Esophagus muscularis mucosa (tissue), 4 donors: ENCODE measurements at regions not wholly inside any gene's neighbourhood (a gene's known extent, or its start where the extent isn't known, plus 50 kb on each side); places are given as distances from the start of the nearest gene placed in this dataset.

Source experiments
- DNase-seq: peaks from one replicate; pipeline ENCODE4 v3.0.0-alpha.2; 2017; ENCODE audit errors: extremely low spot score
- H3K27ac ChIP-seq, 4 donors: fragments of 200-600 bp; sonication (generic); replicated peaks in 1 of 4; 1 replicate in 3 of 4; 2 replicates in 1 of 4; pipeline ENCODE4 v1.5.1; 2016 to 2019; ENCODE audit warnings: mild to moderate bottlenecking in 1 of 4
- H3K27me3 ChIP-seq, 4 donors: fragments of 200-600 bp; sonication (generic); one replicate each; pipeline versions ENCODE4 v1.5.1 to v1.6.0; 2016 to 2019
- H3K36me3 ChIP-seq, 4 donors: fragments of 200-600 bp; sonication (generic); one replicate each; pipeline ENCODE4 v1.5.1; 2016 to 2019
- H3K4me1 ChIP-seq, 4 donors: fragments of 200-600 bp; sonication (generic); one replicate each; pipeline ENCODE4 v1.5.1; 2016 to 2019
- H3K4me3 ChIP-seq, 4 donors: fragments of 200-600 bp; sonication (generic); 1 replicate in 2 of 4; 2 replicates in 2 of 4; pipeline ENCODE4 v1.5.1; 2016 to 2019; ENCODE audit warnings: mild to moderate bottlenecking in 4 of 4, moderate library complexity in 1 of 4
- H3K9me3 ChIP-seq, 4 donors: fragments of 200-600 bp; sonication (generic); 1 replicate in 3 of 4; 2 replicates in 1 of 4; pipeline ENCODE4 v1.5.1; 2016 to 2019
- CTCF ChIP-seq, 3 experiments: fragments of 200-600 bp in 2 of 3; fragments of 450-650 bp in 1 of 3; sonication (generic) in 2 of 3; IDR thresholded peaks; one replicate each; pipeline ENCODE4 v1.5.1; 2017 to 2019; ENCODE audit warnings: antibody characterized with exemption in 3 of 3, mild to moderate bottlenecking in 2 of 3, moderate library complexity in 1 of 3
- EP300 ChIP-seq: sonication (generic); formaldehyde crosslinking; IDR thresholded peaks from one replicate; pipeline ENCODE4 v1.6.1; 2017; ENCODE audit warnings: antibody characterized with exemption
- POLR2A ChIP-seq: fragments of 450-650 bp; IDR thresholded peaks from one replicate; pipeline ENCODE4 v1.6.1; 2017; ENCODE audit warnings: antibody characterized with exemption, moderate library complexity, mild to moderate bottlenecking, low read depth
- POLR2AphosphoS5 ChIP-seq, 2 donors: sonication (generic); formaldehyde crosslinking; IDR thresholded peaks; one replicate each; pipeline ENCODE4 v1.6.1; 2017; ENCODE audit warnings: antibody characterized with exemption in 2 of 2
- WGBS: methylation state at CpG from one replicate; pipeline ENCODE4 v1.1.5; 2018; 5-methylcytosine and 5-hydroxymethylcytosine counted together
- intact Hi-C: fragments of 100-400 bp; cut with DNase I; formaldehyde crosslinking; loops from one replicate; pipeline ENCODE4 v1.15.1; 2023

- no peak for TF ChIP-seq EP300
- TF ChIP-seq POLR2AphosphoS5 (IDR thresholded peaks at IDR 0.05), result no peak
- TF ChIP-seq CTCF (IDR thresholded peaks at IDR 0.05), result no peak
- no peak for TF ChIP-seq POLR2A
- H3K27ac ChIP-seq, result no peak overlapping the region
- no peaks in the 10 kb centered on the region for H3K9me3 ChIP-seq
- no peaks in the 10 kb centered on the region for H3K4me1 ChIP-seq
- H3K36me3 ChIP-seq, result no peaks in the 10 kb centered on the region
- no peaks in the 10 kb centered on the region for H3K27me3 ChIP-seq
- intact Hi-C loops, result no loop called here
- H3K4me3 ChIP-seq, result no peak overlapping the region
- no peak for DNase-seq
- WGBS, result 85% methylated on average over 3 of the region's 3 CpGs
Observed at GRCh38 chr2:40823478-40823877, 371.6 kb upstream of the SLC8A1 start.

DNA sequence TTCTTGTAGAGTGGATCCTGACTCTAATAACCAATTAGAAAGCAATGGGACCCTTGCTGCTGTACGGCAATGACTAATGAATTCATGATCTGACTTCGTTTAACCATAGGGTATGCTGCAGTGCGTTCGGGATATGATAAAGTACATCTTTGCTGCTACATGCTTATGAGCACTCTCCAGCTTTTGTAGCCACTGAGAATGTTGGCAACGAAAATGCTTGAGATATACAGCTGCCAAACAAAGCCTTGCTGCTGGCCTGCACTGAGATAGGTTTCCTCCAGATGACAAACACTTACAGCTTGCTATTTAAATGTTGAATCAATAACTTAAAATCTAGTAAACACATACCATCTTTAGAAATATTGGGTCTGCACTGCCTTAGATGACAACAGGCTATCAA is 372.4 kb upstream of the SLC8A1 start:
- Histone ChIP-seq H3K4me3 (no peak overlapping the region), H3K4me1 (no peaks in the 10 kb centered on the region), H3K9me3 (no peaks in the 10 kb centered on the region), H3K27me3 (no peaks in the 10 kb centered on the region), H3K27ac (no peak overlapping the region), H3K36me3 (no peaks in the 10 kb centered on the region)
- WGBS, result 69% methylated on average over 5 of the region's 5 CpGs
- no peak for TF ChIP-seq CTCF (IDR thresholded peaks at IDR 0.05)
- TF ChIP-seq POLR2AphosphoS5 (IDR thresholded peaks at IDR 0.05), result no peak
- TF ChIP-seq EP300, result no peak
- no peak for TF ChIP-seq POLR2A
- DNase-seq, result no peak
- intact Hi-C loops, result no loop called here

DNA sequence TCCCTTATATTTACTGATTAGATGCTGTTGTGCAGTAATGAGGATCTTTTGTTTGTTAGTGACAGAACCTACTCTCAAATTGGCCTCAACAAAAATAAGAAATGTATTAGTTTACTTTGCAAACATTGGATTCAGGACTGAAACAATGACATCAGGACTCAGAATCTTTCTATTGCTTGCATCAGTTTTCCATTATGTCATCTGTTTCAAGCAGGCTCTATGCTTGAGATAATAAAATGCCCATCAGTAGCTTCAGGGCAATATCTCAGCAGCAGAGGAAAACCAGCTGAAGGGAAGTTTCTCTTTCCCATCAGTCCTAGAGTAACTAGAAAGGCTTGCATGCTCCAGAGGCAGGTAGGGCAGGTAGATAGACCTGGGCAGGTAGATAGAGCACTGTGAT is 375.5 kb upstream of the SLC8A1 start:
- H3K4me3 ChIP-seq, result no peak overlapping the region
- TF ChIP-seq CTCF (IDR thresholded peaks at IDR 0.05) (no peak), POLR2A (no peak), EP300 (no peak), POLR2AphosphoS5 (IDR thresholded peaks at IDR 0.05) (no peak)
- no peaks in the 10 kb centered on the region for H3K27me3 ChIP-seq
- H3K27ac ChIP-seq, result no peak overlapping the region
- intact Hi-C loops, result no loop called here
- H3K9me3 ChIP-seq, result no peaks in the 10 kb centered on the region
- no peak for DNase-seq
- no peaks in the 10 kb centered on the region for H3K4me1 ChIP-seq
- H3K36me3 ChIP-seq, result no peaks in the 10 kb centered on the region

DNA sequence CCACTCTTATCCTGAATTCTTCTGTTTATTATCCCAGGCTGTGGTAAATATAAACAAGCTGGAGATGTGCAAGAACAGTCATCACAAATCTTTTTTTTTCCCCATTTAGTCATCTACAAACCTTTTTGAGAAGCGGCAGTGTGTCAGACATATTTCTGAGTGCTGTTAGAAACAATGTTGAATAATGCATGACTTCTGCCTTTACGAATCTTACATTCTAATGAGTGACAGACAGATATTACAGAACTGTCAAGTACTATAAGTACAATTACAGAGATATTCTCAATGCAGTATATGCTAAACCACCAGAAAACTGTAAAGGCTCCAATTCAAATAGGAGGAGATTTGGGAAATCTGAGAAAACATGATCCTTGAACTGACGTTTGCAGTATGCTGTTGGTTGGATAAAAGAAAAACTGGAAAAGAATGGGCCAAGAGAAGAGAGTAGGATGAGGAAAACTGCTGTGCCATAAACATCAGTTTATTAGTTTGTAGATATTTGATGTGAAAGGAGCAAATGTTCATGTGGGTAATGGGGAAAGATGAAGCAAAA is 379.5 kb upstream of the SLC8A1 start:
- no peak for DNase-seq
- TF ChIP-seq POLR2A (no peak), POLR2AphosphoS5 (IDR thresholded peaks at IDR 0.05) (no peak)
- H3K4me1 ChIP-seq, result no peaks in the 10 kb centered on the region
- H3K27ac ChIP-seq, result no peak overlapping the region
- H3K36me3 ChIP-seq, result no peaks in the 10 kb centered on the region
- 88% methylated on average over 3 of the region's 3 CpGs for WGBS
- intact Hi-C loops, result no loop called here
- H3K4me3 ChIP-seq, result no peak overlapping the region
- H3K9me3 ChIP-seq, result no peaks in the 10 kb centered on the region
- H3K27me3 ChIP-seq, result no peaks in the 10 kb centered on the region

DNA sequence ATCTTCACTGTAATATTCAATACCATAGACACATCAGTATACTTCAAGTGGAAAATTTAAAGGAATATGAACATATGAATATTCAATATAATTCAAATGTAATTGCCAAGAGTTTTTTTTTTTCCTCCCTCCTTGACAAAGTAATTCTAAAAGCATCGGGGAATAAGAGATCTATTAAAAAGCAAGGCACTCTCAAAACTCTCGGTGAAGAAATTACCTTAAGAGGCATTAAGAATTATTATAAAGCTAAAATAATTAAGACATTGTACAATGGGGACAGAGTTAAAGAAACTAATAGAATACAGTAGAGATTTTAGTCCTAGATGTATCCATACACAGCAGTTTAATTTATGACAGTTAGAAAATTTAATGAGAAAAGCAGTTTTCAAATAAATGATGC is 390.0 kb upstream of the SLC8A1 start:
- no peaks in the 10 kb centered on the region for H3K36me3 ChIP-seq
- intact Hi-C loops, result no loop called here
- no peak for DNase-seq
- 95% methylated on average over 2 of the region's 2 CpGs for WGBS
- H3K4me3 ChIP-seq, result no peak overlapping the region
- H3K27ac ChIP-seq, result no peak overlapping the region
- TF ChIP-seq POLR2A (no peak), CTCF (IDR thresholded peaks at IDR 0.05) (no peak), EP300 (no peak), POLR2AphosphoS5 (IDR thresholded peaks at IDR 0.05) (no peak)
- no peaks in the 10 kb centered on the region for H3K27me3 ChIP-seq
- no peaks in the 10 kb centered on the region for H3K9me3 ChIP-seq
- no peaks in the 10 kb centered on the region for H3K4me1 ChIP-seq
